ENCODE measurements at regions not wholly inside any gene's neighbourhood (a gene's known extent, or its start where the extent isn't known, plus 50 kb on each side); places are given as distances from the start of the nearest gene placed in this dataset.
A peak's percentile ranks its signal among the peaks of the same experiment; 100 is the strongest.

- Histone ChIP-seq H3K27me3 (ENCODE audit: control insufficient read depth in 1 of 2, insufficient read depth in 2 of 2, low read length in 2 of 2) (peaks cover 0 to 9% of the 10 kb centered on the region in 2 experiments; a peak in 3 of 5 replicates), H3K4me1 (ENCODE audit: insufficient read depth, low read length) (no peaks in the 10 kb centered on the region), H2AFZ (ENCODE audit: low read length) (no peak overlapping the region), H3K27ac (ENCODE audit: extremely low read length, insufficient read depth, low read length) (no peak overlapping the region), H3K9ac (ENCODE audit: insufficient read depth, low read depth, low read length) (no peak overlapping the region), H3K36me3 (replicated peaks in 1 of 2; ENCODE audit: control insufficient read depth in 1 of 2, insufficient read depth in 2 of 2, low read length in 2 of 2) (no peaks in the 10 kb centered on the region), H4K20me1 (ENCODE audit: insufficient read depth, low read length) (no peaks in the 10 kb centered on the region), H3K9me3 (ENCODE audit: low read length) (peaks cover 10% of the 10 kb centered on the region), H3K4me2 (ENCODE audit: low read depth, low read length) (no peak overlapping the region), H3K4me3 (replicated peaks in 1 of 3; ENCODE audit: insufficient read depth in 1 of 3, low read depth in 2 of 3, low read length in 3 of 3) (no peak overlapping the region), H3K79me2 (ENCODE audit: insufficient read depth, low read length) (no peaks in the 10 kb centered on the region)
- FAIRE-seq (no peak), DNase-seq (ENCODE audit: low spot score) (no peak), ATAC-seq (no peak)
- no peak for TF ChIP-seq ZNF281 (CRISPR knock-in tag; IDR thresholded peaks at IDR 0.05; ENCODE audit: borderline replicate concordance)
- TF ChIP-seq ZNF780A (CRISPR knock-in tag; IDR thresholded peaks at IDR 0.05): peak; percentile 97; the same call in 1 of the 2 replicates
- TF ChIP-seq ZNF326 (CRISPR knock-in tag; IDR thresholded peaks at IDR 0.05; ENCODE audit: borderline replicate concordance): no peak
- TF ChIP-seq ZNF329 (CRISPR knock-in tag; IDR thresholded peaks at IDR 0.05; ENCODE audit: low read depth): no peak
- peak; percentile 52 for TF ChIP-seq ZFP36 (IDR thresholded peaks at IDR 0.05; ENCODE audit: borderline replicate concordance, low read depth, low read length, partially characterized antibody)
- intact Hi-C loops (cut with micrococcal nuclease; ENCODE audit: unreplicated experiment): no loop called here
- WGBS (ENCODE audit: low lambda C conversion rate): 72% methylated on average over 8 of the region's 8 CpGs
- in situ Hi-C loops (cut with HindIII; ENCODE audit: extremely low pct_ligation_motif_present, low pct_unique_long_range_greater_than_20kb): no loop called here
- ChIA-PET CTCF (ENCODE audit: low intra/inter-chr PET ratio, low total read pairs) (no interaction called here), POLR2A (no interaction called here)
- no TSS peak for BruUV-seq (replicated peaks)
Measured at GRCh38 chr12:124142395-124143035, 152.4 kb upstream of the RFLNA start.

GRCh38 chr12:124143726-124144125 lies 151.2 kb upstream of the RFLNA start:
- Histone ChIP-seq H3K27me3 (ENCODE audit: control insufficient read depth in 1 of 2, insufficient read depth in 2 of 2, low read length in 2 of 2) (peaks cover 0 to 15% of the 10 kb centered on the region in 2 experiments; a peak in 3 of 5 replicates), H3K9ac (ENCODE audit: insufficient read depth, low read depth, low read length) (no peak overlapping the region), H3K4me2 (ENCODE audit: low read depth, low read length) (no peak overlapping the region), H4K20me1 (ENCODE audit: insufficient read depth, low read length) (no peaks in the 10 kb centered on the region), H3K4me3 (replicated peaks in 1 of 3; ENCODE audit: insufficient read depth in 1 of 3, low read depth in 2 of 3, low read length in 3 of 3) (no peak overlapping the region), H2AFZ (ENCODE audit: low read length) (no peak overlapping the region), H3K9me3 (ENCODE audit: low read length) (peaks cover 10% of the 10 kb centered on the region), H3K79me2 (ENCODE audit: insufficient read depth, low read length) (no peaks in the 10 kb centered on the region), H3K4me1 (ENCODE audit: insufficient read depth, low read length) (no peaks in the 10 kb centered on the region), H3K36me3 (replicated peaks in 1 of 2; ENCODE audit: control insufficient read depth in 1 of 2, insufficient read depth in 2 of 2, low read length in 2 of 2) (no peaks in the 10 kb centered on the region), H3K27ac (ENCODE audit: extremely low read length, insufficient read depth, low read length) (no peak overlapping the region)
- intact Hi-C loops (cut with micrococcal nuclease; ENCODE audit: unreplicated experiment): no loop called here
- ATAC-seq (no peak), DNase-seq (ENCODE audit: low spot score) (no peak), FAIRE-seq (no peak)
- 50% methylated on average over 3 of the region's 5 CpGs for WGBS (ENCODE audit: low lambda C conversion rate)
- BruUV-seq (replicated peaks): no TSS peak
- in situ Hi-C loops (cut with HindIII; ENCODE audit: extremely low pct_ligation_motif_present, low pct_unique_long_range_greater_than_20kb): no loop called here
- ChIA-PET POLR2A (no interaction called here), CTCF (ENCODE audit: low intra/inter-chr PET ratio, low total read pairs) (no interaction called here)
- TF ChIP-seq SYNCRIP (IDR thresholded peaks at IDR 0.05; ENCODE audit: insufficient read depth, low read depth, low read length): no peak
- TF ChIP-seq SNAPC5 (CRISPR knock-in tag; IDR thresholded peaks at IDR 0.05; ENCODE audit: borderline replicate concordance): no peak
- no peak for TF ChIP-seq AKNA (CRISPR knock-in tag; IDR thresholded peaks at IDR 0.05; ENCODE audit: borderline replicate concordance)
- TF ChIP-seq HNRNPL (IDR thresholded peaks at IDR 0.05; ENCODE audit: low read depth, low read length): no peak
